HG02623 (cell line): ENCODE measurements at regions not wholly inside any gene's neighbourhood (a gene's known extent, or its start where the extent isn't known, plus 50 kb on each side); places are given as distances from the start of the nearest gene placed in this dataset.
A peak's percentile ranks its signal among the peaks of the same experiment; 100 is the strongest.
"Not testable (repeated sequence)": the region's sequence is repeated elsewhere in the genome, so short reads cannot be mapped to it uniquely, and the experiment has no call there.

Source experiments
- ATAC-seq: cut with Tn5 transposase; IDR thresholded peaks from one replicate; pipeline ENCODE4 v1.9.1; 2021; ENCODE audit warnings: moderate library complexity; ENCODE audit not compliant: unreplicated experiment

DNA sequence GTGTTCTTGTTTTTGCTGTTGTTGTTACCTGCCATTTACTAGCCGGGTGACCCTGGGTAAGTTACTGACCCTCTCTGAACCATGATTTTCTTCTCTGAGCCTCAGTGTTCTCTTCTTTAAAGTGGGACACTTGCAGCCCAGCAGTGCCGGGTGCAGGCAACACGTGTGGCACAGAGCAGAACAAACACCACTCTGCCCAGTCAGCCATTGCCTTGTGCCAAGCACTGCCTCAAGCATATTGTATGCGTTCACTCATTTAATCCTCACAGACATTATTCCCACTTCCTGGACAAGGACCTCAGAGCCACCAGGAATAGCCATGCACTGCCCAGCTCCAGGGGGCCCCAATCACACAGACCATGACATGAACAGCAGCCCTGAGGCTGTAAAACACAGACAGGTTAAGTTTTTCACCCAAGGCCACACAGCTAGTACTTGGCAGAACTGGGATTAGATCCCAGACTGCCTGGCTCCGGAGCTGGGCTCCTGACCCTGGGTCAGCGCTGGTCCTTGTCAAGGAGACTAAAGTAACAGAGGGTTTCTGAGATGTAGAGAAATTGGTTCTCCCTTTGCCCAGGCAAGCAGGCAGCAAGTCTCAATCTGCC, 74.0 kb upstream of the PTPN1 start:
- ATAC-seq: no peak

- no peak for ATAC-seq
Measured at GRCh38 chr20:50436696-50437095, 73.5 kb upstream of the PTPN1 start.

DNA sequence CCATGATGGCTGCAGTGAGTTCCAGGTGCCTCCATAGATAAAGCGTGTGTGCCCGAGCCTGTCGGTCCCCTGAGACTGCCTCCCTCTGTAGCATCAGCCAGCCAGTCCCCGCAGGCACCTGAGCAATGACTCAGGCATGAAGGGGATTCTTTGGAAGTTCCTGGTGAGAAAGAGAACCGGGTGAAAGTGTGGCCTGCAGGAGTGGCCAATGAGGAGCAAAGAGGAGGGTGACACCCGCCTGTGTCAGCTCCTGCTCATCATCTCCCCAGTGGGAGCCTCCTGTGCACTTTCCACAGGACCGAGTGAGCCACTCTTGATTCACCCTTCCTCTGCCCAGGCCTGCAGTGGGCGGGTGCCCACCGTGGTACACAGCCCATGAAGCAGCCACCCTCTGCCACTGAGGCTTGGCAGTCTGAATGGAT, 71.2 kb upstream of the PTPN1 start:
- no peak for ATAC-seq

- no peak for ATAC-seq
Measured at GRCh38 chr20:50439539-50440453, 70.4 kb upstream of the PTPN1 start.

GRCh38 chr20:50442512-50442911, 67.7 kb upstream of the PTPN1 start:
- no peak for ATAC-seq

GRCh38 chr20:50445354-50446151, 64.6 kb upstream of the PTPN1 start:
- no peak for ATAC-seq

- ATAC-seq: no peak
Measured at GRCh38 chr20:50446351-50447101, 63.7 kb upstream of the PTPN1 start.

DNA sequence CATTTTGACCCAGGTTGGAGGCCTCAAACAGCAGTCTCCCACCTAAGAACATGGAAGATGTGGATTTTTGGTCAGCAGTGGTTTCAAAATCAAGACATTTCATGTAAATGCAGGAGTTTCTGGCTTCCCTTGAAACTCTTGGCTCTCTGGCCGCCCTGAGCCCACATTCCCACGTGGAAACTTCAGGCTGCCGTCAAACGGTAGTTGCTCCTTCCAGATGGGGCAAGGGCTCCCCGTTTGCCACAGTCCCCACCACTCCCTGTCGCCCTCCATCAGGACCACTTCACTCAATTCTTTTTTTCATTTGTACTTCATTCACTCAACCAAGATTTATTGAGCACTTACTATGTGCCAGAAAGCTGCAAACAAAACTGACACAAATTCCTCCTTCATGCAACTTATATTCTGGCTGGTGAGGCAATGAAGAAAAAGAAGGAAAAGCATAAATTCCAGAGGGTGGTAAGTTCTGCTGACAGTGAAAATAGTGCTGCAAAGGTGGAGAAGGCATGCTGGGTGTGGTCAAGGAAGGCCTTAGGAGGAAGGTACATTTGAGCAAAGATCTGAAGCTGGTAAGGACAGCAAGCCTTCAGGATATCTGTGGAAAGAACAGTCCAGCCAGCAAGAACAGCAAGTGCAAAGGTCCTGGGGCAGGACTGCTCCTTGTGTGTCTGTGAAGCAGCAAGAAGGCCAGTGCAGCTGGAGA, 62.9 kb upstream of the PTPN1 start:
- ATAC-seq: no peak

GRCh38 chr20:50447817-50448216, 62.4 kb upstream of the PTPN1 start:
- ATAC-seq: no peak

DNA sequence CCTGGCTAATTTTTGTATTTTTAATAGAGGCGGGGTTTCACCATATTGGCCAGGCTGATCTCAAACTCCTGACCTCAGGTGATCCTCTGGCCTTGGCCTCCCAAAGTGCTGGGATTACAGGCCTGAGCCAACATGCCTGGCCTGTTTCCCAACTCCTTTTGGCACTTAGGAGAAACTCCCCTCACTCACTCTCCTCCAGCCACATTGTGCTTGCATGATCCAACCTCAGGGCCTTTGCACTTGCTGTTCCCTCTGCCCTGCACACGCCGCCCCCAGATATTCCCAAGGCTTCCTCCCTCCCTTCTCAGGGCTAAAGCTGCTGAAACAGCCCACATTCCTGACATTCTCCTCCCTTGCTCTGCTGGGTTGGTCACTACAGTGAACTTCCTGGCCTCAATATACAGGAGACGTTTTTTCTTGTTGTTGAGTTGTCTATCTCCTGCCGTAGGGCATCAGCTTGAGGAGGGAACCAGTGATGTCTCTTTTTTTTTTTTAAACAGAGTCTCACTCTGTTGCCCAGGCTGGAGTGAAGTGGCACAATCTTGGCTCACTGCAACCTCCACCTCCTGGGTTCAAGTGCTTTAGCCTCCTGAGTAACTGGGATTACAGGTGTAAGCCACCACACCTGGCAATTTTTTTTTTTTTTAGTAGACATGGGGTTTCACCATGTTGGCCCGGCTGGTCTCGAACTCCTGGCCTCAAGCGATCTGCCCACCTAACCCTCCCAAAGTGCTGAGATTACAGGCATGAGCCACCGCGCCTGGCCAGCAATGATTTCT, 61.4 kb upstream of the PTPN1 start:
- not testable (repeated sequence) for ATAC-seq

DNA sequence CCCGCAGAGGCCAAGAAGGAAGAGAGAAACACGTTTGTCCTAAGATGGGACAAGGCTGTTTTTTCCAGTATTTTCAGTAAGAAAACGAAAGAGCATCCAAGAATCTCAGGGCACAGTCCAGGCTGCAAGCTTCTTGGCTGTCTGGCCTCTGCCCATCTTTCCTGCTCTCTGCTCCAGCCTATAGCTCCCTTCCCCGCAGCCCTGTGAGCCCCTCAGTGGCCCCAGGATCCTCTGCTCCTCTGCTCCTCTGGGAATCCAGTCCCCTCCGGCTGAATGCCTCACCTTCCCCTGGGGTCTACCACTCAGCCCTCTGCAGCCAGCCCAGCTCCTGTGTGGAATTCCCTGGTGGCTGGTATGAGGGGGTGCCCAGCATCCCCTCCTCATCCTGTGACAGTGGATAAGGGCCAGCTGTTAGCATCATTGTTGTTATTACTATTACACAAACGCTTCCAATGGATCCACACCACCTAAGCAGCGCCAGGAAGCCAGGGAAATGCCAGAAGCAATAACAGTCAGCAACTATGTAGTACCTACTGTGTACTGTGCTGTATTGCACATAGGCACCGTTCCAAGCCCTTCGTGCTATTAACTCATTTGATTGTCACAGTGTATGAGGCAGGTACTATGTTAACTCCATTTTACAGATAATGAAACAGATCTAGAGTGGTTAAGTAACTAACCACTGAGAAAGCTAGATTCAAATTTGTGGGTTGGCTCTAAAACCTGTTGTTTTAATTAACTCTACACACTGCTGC, 60.3 kb upstream of the PTPN1 start:
- peak; percentile 52 for ATAC-seq

DNA sequence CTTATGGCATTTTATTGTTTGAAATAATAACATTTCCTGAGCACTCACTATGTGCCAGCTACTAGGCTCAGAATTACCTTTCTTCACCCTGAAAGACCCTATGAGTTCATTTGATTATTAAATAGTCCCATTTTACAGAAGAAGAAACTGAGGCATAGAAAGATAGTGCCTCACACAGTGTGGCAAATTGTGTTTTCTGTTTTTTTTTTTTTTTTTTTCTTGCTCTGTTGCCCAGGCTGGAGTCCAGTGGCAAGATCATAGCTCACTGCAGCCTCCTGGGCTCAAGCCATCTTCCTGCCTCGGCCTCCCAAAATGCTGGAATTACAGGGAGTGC, 59.7 kb upstream of the PTPN1 start:
- no peak for ATAC-seq

DNA sequence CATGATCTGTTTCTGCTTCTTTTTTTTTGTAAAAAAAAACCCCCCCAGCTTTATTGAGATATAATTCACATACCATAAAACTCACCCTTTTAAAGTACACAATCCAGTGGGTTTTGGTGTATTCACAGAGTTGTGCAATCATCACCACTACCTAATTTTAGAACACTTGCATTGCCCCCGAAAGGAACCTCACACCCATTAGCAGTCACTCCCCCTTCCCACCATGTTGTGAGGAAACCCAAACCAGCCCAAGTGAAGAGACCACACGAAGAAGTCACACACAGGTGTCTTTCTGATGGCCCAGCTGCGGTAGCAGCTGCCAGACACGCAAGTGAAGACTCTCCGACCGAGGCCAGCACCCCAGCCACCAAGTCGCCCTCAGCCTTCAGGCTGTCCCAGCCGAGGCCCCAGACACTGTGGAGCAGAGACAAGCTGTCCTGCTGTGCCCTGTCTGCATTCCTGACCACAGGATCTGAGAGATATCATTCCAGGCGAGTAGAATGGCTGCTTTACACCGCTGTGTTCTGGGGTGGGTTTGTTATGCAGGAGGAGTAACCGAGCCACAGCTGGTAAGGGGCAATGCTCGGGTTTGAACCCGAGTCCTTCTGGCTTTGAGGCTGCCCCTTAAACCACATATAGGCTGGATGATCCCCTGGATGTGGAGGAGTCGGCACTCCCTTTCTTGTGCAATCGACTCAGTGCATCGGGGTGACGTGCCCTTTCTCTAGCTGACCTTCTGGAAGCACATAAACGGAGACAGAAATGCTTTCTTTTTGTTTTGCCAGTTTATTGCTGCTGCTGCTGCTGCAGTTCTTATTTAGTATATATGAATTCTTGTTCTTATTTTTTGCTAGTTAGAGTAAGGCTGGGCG, 59.1 kb upstream of the PTPN1 start:
- peak; percentile 73 for ATAC-seq

GRCh38 chr20:50451792-50452425, 58.3 kb upstream of the PTPN1 start:
- ATAC-seq: not testable (repeated sequence)

DNA sequence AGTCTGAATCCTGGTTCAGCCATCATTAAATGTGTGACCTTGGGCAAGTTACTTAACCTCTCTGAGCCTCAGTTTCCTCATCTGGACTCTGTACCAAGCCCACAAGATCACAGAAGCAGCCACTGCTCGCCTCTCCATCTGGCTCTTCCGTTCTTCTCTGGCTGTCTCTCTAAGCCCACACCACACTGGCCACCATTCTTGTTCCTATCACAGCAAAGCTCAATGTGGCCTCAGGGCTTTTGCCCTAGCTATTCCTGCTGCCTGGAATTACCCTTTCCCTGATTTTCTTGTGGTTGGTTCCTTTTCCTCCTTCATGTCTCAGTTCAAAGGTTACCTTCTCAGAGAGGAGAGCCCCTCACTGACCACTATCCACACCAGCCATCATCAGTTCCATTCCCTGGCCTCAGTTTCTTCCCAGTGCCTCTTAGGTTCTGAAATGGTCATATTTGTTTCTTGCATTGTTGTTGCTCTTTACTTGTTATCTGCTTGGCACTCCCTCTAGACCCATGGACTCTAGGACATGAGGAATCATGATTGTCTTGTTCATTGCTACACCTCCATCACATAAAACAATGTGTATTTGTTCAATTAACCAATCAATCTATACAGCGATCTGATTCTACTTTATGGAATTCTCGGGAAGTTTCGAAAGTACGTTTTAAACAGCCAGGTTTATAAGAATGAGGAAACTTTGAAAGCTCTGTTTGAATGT, 56.5 kb upstream of the PTPN1 start:
- no peak for ATAC-seq

- not testable (repeated sequence) for ATAC-seq
Measured at GRCh38 chr20:50455245-50455644, 54.9 kb upstream of the PTPN1 start.
